ENCODE measurements at regions not wholly inside any gene's neighbourhood (a gene's known extent, or its start where the extent isn't known, plus 50 kb on each side); places are given as distances from the start of the nearest gene placed in this dataset.

DNA sequence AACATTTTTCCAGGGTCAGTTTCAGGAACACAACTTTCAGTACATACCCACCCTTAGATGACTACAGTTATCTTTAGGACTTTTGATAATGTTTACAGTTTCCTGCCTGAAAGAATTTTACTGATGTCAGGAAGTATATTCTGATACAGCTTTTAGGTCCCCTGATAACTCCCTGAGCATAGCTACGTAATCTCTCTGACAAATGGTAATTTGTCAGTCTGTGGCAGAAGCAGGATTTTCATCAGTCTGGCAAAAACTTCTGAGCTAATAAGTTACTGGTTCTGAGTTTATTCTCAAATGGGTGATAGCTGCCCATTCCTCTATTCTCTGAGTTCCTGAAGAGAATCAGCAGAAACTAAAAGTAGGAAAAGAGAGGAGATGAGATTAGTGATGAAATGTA, 270.1 kb upstream of the MTPN start:
- no TSS peak for BruUV-seq (replicated peaks)
- Histone ChIP-seq H3K4me1 (ENCODE audit: control insufficient read depth, insufficient read depth, low read length) (no peaks in the 10 kb centered on the region), H3K4me3 (ENCODE audit: low read depth in 2 of 2, low read length in 2 of 2) (no peak overlapping the region), H3K36me3 (ENCODE audit: control insufficient read depth, insufficient read depth, low read length) (no peaks in the 10 kb centered on the region), H3K27me3 (ENCODE audit: control insufficient read depth, insufficient read depth, low read length) (no peaks in the 10 kb centered on the region), H3K9me3 (ENCODE audit: control insufficient read depth, insufficient read depth, low read depth, low read length) (no peaks in the 10 kb centered on the region), H3K27ac (ENCODE audit: low read length) (no peak overlapping the region)
- in situ Hi-C loops (cut with HindIII; ENCODE audit: low pct_unique_long_range_greater_than_20kb, low sequenced_read_pairs) = no loop called here
- CTCF ChIA-PET = no interaction called here
- no peak for ATAC-seq
- TF ChIP-seq SIN3A (IDR thresholded peaks at IDR 0.05; ENCODE audit: borderline replicate concordance, insufficient read depth, low read depth, low read length) (no peak), POLR2AphosphoS5 (IDR thresholded peaks at IDR 0.05; ENCODE audit: low read depth, low read length) (no peak), TCF7L2 (IDR thresholded peaks at IDR 0.05; ENCODE audit: low read depth, low read length) (no peak)
- TF ChIP-seq, protein P1, sequence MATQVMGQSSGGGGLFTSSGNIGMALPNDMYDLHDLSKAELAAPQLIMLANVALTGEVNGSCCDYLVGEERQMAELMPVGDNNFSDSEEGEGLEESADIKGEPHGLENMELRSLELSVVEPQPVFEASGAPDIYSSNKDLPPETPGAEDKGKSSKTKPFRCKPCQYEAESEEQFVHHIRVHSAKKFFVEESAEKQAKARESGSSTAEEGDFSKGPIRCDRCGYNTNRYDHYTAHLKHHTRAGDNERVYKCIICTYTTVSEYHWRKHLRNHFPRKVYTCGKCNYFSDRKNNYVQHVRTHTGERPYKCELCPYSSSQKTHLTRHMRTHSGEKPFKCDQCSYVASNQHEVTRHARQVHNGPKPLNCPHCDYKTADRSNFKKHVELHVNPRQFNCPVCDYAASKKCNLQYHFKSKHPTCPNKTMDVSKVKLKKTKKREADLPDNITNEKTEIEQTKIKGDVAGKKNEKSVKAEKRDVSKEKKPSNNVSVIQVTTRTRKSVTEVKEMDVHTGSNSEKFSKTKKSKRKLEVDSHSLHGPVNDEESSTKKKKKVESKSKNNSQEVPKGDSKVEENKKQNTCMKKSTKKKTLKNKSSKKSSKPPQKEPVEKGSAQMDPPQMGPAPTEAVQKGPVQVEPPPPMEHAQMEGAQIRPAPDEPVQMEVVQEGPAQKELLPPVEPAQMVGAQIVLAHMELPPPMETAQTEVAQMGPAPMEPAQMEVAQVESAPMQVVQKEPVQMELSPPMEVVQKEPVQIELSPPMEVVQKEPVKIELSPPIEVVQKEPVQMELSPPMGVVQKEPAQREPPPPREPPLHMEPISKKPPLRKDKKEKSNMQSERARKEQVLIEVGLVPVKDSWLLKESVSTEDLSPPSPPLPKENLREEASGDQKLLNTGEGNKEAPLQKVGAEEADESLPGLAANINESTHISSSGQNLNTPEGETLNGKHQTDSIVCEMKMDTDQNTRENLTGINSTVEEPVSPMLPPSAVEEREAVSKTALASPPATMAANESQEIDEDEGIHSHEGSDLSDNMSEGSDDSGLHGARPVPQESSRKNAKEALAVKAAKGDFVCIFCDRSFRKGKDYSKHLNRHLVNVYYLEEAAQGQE (IDR thresholded peaks at IDR 0.05; ENCODE audit: insufficient read depth in 1 of 2, low read depth in 2 of 2, low read length in 1 of 2) = no peak
- TF ChIP-seq, protein P2, sequence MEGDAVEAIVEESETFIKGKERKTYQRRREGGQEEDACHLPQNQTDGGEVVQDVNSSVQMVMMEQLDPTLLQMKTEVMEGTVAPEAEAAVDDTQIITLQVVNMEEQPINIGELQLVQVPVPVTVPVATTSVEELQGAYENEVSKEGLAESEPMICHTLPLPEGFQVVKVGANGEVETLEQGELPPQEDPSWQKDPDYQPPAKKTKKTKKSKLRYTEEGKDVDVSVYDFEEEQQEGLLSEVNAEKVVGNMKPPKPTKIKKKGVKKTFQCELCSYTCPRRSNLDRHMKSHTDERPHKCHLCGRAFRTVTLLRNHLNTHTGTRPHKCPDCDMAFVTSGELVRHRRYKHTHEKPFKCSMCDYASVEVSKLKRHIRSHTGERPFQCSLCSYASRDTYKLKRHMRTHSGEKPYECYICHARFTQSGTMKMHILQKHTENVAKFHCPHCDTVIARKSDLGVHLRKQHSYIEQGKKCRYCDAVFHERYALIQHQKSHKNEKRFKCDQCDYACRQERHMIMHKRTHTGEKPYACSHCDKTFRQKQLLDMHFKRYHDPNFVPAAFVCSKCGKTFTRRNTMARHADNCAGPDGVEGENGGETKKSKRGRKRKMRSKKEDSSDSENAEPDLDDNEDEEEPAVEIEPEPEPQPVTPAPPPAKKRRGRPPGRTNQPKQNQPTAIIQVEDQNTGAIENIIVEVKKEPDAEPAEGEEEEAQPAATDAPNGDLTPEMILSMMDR (IDR thresholded peaks at IDR 0.05) = no peak
- intact Hi-C loops (cut with micrococcal nuclease; ENCODE audit: unreplicated experiment) = no loop called here
- POLR2A ChIA-PET = no interaction called here
- DNase-seq (ENCODE audit: low read depth, low spot score) = no peak

DNA sequence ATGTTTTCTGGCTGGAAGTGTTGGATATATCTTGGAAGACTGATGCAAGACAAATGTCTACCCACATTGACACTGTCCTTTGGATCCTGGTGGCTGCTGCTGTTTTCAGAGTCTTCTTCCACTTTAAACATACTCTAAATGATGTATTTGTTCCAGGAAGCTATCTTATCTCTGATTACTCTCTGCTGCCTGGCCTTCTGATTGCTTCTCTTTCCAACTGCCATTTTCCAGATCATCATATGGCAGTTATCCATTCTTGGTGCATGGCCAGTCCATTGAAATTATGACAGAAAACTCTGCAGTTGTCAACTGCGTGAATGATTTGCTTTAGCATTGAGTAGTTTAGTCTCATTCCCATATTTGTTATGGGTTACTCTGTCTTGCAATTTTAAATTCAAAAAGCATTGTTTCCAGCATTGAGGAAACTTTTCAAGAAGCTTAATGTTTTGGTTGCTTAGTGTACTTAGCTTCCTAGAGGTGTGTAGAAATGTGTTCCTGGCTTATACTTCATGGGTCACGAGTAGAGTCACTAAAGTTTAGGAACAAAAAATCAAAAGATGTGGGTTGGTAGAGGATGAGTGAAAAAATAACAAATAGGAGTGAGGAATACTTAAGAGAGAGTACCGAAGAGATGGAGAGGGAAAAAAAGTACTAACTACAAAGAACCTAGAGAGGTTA, 268.3 kb upstream of the MTPN start:
- no peak for TF ChIP-seq POLR2AphosphoS5 (IDR thresholded peaks at IDR 0.05; ENCODE audit: low read depth, low read length)
- TF ChIP-seq TCF7L2 (IDR thresholded peaks at IDR 0.05; ENCODE audit: low read depth, low read length) = no peak
- TF ChIP-seq, protein P2 (IDR thresholded peaks at IDR 0.05) = no peak
- no peak for TF ChIP-seq SIN3A (IDR thresholded peaks at IDR 0.05; ENCODE audit: borderline replicate concordance, insufficient read depth, low read depth, low read length)
- no peak for ATAC-seq
- no peaks in the 10 kb centered on the region for H3K27me3 ChIP-seq (ENCODE audit: control insufficient read depth, insufficient read depth, low read length)
- H3K4me1 ChIP-seq (ENCODE audit: control insufficient read depth, insufficient read depth, low read length) = no peaks in the 10 kb centered on the region
- no peaks in the 10 kb centered on the region for H3K9me3 ChIP-seq (ENCODE audit: control insufficient read depth, insufficient read depth, low read depth, low read length)
- in situ Hi-C loops (cut with HindIII; ENCODE audit: low pct_unique_long_range_greater_than_20kb, low sequenced_read_pairs) = no loop called here
- no peak for DNase-seq (ENCODE audit: low read depth, low spot score)
- intact Hi-C loops (cut with micrococcal nuclease; ENCODE audit: unreplicated experiment) = no loop called here
- no peak overlapping the region for H3K27ac ChIP-seq (ENCODE audit: low read length)
- CTCF ChIA-PET = no interaction called here
- no peak overlapping the region for H3K4me3 ChIP-seq (ENCODE audit: low read depth in 2 of 2, low read length in 2 of 2)
- BruUV-seq (replicated peaks) = no TSS peak
- POLR2A ChIA-PET = no interaction called here
- no peaks in the 10 kb centered on the region for H3K36me3 ChIP-seq (ENCODE audit: control insufficient read depth, insufficient read depth, low read length)

All from Panc1 (cell line).